Gastrocnemius medialis (tissue), 4 donors: ENCODE measurements at regions not wholly inside any gene's neighbourhood (a gene's known extent, or its start where the extent isn't known, plus 50 kb on each side); places are given as distances from the start of the nearest gene placed in this dataset.

ENCODE experiments used
- CTCF ChIP-seq, 5 experiments: fragments of 450-650 bp in 3 of 5; fragments of 200-600 bp in 2 of 5; sonication (generic) in 2 of 5; IDR thresholded peaks in 4 of 5; conservative IDR thresholded peaks in 1 of 5; 1 replicate in 4 of 5; 2 replicates in 1 of 5; pipeline ENCODE4 v1.5.1; 2016 to 2019; ENCODE audit warnings: antibody characterized with exemption in 5 of 5, mild to moderate bottlenecking in 3 of 5, moderate library complexity in 3 of 5
- POLR2A ChIP-seq, 2 donors: fragments of 450-650 bp; IDR thresholded peaks; one replicate each; pipeline ENCODE4 v1.6.1; 2017; ENCODE audit warnings: antibody characterized with exemption in 2 of 2, mild to moderate bottlenecking in 2 of 2, moderate library complexity in 2 of 2

DNA sequence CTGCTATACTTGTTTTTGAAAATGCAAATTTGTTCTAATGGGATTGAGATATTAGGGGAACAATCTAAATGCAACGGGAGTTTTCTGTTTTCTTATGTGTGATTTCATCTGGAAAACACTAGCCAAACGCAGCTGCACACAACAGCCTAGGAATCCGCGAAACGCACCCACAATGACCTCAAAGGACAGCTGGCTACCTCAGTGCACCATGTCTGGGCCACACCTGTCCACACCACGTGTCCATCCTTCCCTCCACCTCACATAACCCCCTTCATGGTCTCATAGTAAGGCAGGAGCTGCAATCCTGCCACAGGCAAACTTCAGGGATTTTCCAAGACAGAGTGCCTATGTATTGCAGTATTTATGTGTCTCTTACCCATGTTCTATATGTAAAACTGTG lies 382.5 kb upstream of the PRKCQ start:
- TF ChIP-seq CTCF (IDR thresholded peaks at IDR 0.05 in 4 of 5, conservative IDR thresholded peaks at IDR 0.05 in 1 of 5), result no peak
- no peak for TF ChIP-seq POLR2A (IDR thresholded peaks at IDR 0.05)
